T-helper 1 cell treated with Interleukin-12 subunit alpha and Interleukin-12 subunit beta and Interleukin-4 antibody, amounts not matched to agents 30 μg/mL and 1 μg/mL, for 36 hours (primary cell): ENCODE measurements at regions not wholly inside any gene's neighbourhood (a gene's known extent, or its start where the extent isn't known, plus 50 kb on each side); places are given as distances from the start of the nearest gene placed in this dataset.
"Not testable (repeated sequence)": the region's sequence is repeated elsewhere in the genome, so short reads cannot be mapped to it uniquely, and the experiment has no call there.

Source experiments
- H3K27ac Mint-ChIP-seq: one replicate; pipeline ENCODE4 v1.8.0; 2021; ENCODE audit warnings: mild to moderate bottlenecking, mixed read lengths
- H3K27me3 Mint-ChIP-seq: one replicate; pipeline ENCODE4 v1.8.0; 2021; ENCODE audit warnings: low read depth, mixed read lengths
- H3K36me3 Mint-ChIP-seq: one replicate; pipeline ENCODE4 v1.8.0; 2021; ENCODE audit warnings: low read depth, mixed read lengths
- H3K4me1 Mint-ChIP-seq: one replicate; pipeline ENCODE4 v1.8.0; 2021; ENCODE audit warnings: low read depth, mixed read lengths
- H3K4me3 Mint-ChIP-seq: one replicate; pipeline ENCODE4 v1.8.0; 2021; ENCODE audit warnings: mild to moderate bottlenecking, moderate library complexity, mixed read lengths
- H3K9me3 Mint-ChIP-seq: one replicate; pipeline ENCODE4 v1.8.0; 2021; ENCODE audit warnings: mixed read lengths

DNA sequence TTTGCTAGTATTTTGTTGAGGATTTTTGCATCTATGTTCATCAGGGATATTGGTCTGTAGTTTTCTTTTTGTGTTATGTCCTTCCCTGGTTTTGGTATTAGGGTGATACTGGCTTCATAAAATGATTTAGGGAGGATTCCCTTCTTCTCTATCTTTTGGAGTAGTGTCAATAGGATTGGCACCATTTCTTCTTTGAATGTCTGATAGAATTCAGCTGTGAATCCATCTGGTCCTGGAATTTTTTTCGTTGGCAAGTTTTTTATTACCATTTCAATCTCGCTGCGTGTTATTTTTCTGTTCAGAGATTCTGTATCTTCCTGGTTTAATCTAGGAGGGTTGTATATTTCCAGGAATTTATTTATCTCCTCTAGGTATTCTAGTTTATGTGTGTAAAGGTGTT, 234.3 kb downstream of the OXSM start:
- not testable (repeated sequence) for H3K4me1 Mint-ChIP-seq, H3K27me3 Mint-ChIP-seq, H3K36me3 Mint-ChIP-seq, H3K4me3 Mint-ChIP-seq, H3K27ac Mint-ChIP-seq
- peaks cover 23% of the 10 kb centered on the region for H3K9me3 Mint-ChIP-seq

- Mint-ChIP-seq H3K36me3 (no peaks in the 10 kb centered on the region), H3K27me3 (no peaks in the 10 kb centered on the region), H3K4me1 (no peaks in the 10 kb centered on the region), H3K27ac (no peak overlapping the region), H3K4me3 (no peak overlapping the region), H3K9me3 (peaks cover 13% of the 10 kb centered on the region)
Observed at GRCh38 chr3:26029321-26029720, 239.4 kb downstream of the OXSM start.

GRCh38 chr3:26042126-26042525, 252.2 kb downstream of the OXSM start:
- not testable (repeated sequence) for H3K36me3 Mint-ChIP-seq, H3K4me1 Mint-ChIP-seq, H3K4me3 Mint-ChIP-seq, H3K27me3 Mint-ChIP-seq, H3K27ac Mint-ChIP-seq
- peaks cover 20% of the 10 kb centered on the region for H3K9me3 Mint-ChIP-seq

GRCh38 chr3:26049951-26050350, 260.1 kb downstream of the OXSM start:
- peaks cover 2% of the 10 kb centered on the region for H3K9me3 Mint-ChIP-seq
- no peak overlapping the region for H3K4me3 Mint-ChIP-seq
- H3K36me3 Mint-ChIP-seq = no peaks in the 10 kb centered on the region
- no peaks in the 10 kb centered on the region for H3K4me1 Mint-ChIP-seq
- H3K27me3 Mint-ChIP-seq = no peaks in the 10 kb centered on the region
- no peak overlapping the region for H3K27ac Mint-ChIP-seq

DNA sequence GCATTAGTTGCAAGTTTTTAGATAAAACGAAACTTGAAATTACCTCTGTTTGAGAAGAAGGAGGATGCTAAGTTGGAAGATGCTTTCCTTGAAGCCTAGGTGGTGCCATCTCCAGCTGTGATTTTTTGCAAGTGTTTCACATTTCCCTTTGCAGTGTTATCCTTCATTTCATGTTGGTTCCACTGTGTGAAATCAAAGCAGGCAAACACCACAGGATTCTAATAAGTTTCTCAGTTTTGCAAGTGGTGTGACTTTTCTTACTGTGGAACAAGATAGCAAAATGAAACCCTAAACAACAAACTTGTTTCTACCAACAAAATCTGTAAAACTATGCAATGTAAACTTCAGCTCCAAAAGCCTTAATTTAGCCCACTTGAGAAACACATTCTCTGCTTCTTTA, 260.9 kb downstream of the OXSM start:
- Mint-ChIP-seq H3K36me3 (no peaks in the 10 kb centered on the region), H3K4me1 (no peaks in the 10 kb centered on the region), H3K27ac (no peak overlapping the region), H3K9me3 (no peaks in the 10 kb centered on the region), H3K27me3 (no peaks in the 10 kb centered on the region), H3K4me3 (no peak overlapping the region)

GRCh38 chr3:26058901-26059321, 269.0 kb downstream of the OXSM start:
- H3K27ac Mint-ChIP-seq = no peak overlapping the region
- H3K9me3 Mint-ChIP-seq = no peaks in the 10 kb centered on the region
- no peaks in the 10 kb centered on the region for H3K4me1 Mint-ChIP-seq
- no peak overlapping the region for H3K4me3 Mint-ChIP-seq
- H3K27me3 Mint-ChIP-seq = no peaks in the 10 kb centered on the region
- H3K36me3 Mint-ChIP-seq = no peaks in the 10 kb centered on the region

DNA sequence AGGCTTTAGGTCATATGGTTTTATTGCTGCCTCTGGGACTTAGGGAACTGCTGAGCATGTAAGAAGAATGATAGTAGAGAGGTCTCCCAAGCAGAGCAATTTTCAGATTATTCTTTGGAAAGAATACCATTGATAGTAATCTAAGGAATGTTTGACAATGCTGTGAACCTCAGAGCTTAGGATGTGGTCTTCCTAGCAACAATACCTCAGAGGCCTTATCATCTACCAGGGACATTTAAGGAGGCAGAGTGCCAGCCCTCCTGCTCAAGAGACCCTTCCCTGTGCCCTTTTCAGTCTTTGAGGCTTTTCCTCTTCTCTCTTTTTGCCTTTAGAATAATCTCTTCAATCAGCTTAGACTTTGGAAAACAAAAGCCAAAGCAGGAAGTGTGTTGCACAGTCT, 272.1 kb downstream of the OXSM start:
- no peaks in the 10 kb centered on the region for H3K4me1 Mint-ChIP-seq
- H3K27me3 Mint-ChIP-seq = no peaks in the 10 kb centered on the region
- H3K9me3 Mint-ChIP-seq = no peaks in the 10 kb centered on the region
- no peak overlapping the region for H3K27ac Mint-ChIP-seq
- no peak overlapping the region for H3K4me3 Mint-ChIP-seq
- no peaks in the 10 kb centered on the region for H3K36me3 Mint-ChIP-seq

DNA sequence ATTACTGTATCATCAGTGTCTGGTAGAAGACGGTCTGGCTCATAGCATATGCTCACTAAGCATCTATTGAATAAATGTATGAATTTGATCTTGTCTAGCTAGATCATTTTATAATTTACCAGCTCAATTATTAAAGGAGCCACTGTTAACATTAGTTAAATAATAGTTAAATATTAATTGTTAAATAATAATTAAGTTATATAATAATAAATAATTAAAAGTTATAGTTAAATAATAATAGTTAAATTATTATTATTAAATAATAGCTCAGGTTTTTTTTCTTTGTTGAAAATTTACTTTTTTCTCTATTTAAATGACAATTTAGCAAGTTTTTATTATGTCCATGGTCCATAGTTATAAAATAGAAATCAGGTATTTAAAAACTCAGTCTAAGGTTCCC, 274.4 kb downstream of the OXSM start:
- H3K27ac Mint-ChIP-seq = no peak overlapping the region
- H3K4me1 Mint-ChIP-seq = no peaks in the 10 kb centered on the region
- no peak overlapping the region for H3K4me3 Mint-ChIP-seq
- no peaks in the 10 kb centered on the region for H3K9me3 Mint-ChIP-seq
- no peaks in the 10 kb centered on the region for H3K27me3 Mint-ChIP-seq
- no peaks in the 10 kb centered on the region for H3K36me3 Mint-ChIP-seq

- Mint-ChIP-seq H3K27me3 (no peaks in the 10 kb centered on the region), H3K4me1 (no peaks in the 10 kb centered on the region), H3K27ac (no peak overlapping the region), H3K4me3 (no peak overlapping the region), H3K36me3 (no peaks in the 10 kb centered on the region), H3K9me3 (no peaks in the 10 kb centered on the region)
Observed at GRCh38 chr3:26068890-26069289, 279.0 kb downstream of the OXSM start.

DNA sequence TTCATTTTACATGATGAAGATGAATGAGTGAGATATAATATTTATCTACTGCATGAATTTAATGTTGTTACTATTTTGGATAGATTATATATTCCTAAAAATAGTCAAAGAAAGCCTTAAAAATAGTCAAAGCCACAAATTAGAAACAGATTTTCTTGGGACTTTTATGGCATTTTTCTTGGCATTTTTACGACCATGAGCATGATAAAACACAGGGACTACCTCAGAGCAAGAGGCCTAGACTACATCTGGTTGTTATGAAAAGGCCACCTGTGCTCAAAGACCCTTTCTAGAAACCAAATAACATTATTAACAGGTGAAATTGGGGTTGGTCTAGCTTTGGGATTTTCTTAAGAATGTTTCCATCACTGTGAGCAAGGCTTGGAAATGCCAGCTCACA, 281.0 kb downstream of the OXSM start:
- Mint-ChIP-seq H3K36me3 (no peaks in the 10 kb centered on the region), H3K4me1 (no peaks in the 10 kb centered on the region), H3K27me3 (no peaks in the 10 kb centered on the region), H3K27ac (no peak overlapping the region), H3K9me3 (no peaks in the 10 kb centered on the region), H3K4me3 (no peak overlapping the region)

- Mint-ChIP-seq H3K36me3 (no peaks in the 10 kb centered on the region), H3K4me3 (no peak overlapping the region), H3K9me3 (no peaks in the 10 kb centered on the region), H3K4me1 (no peaks in the 10 kb centered on the region), H3K27ac (no peak overlapping the region), H3K27me3 (no peaks in the 10 kb centered on the region)
Observed at GRCh38 chr3:26074080-26074479, 284.2 kb downstream of the OXSM start.

DNA sequence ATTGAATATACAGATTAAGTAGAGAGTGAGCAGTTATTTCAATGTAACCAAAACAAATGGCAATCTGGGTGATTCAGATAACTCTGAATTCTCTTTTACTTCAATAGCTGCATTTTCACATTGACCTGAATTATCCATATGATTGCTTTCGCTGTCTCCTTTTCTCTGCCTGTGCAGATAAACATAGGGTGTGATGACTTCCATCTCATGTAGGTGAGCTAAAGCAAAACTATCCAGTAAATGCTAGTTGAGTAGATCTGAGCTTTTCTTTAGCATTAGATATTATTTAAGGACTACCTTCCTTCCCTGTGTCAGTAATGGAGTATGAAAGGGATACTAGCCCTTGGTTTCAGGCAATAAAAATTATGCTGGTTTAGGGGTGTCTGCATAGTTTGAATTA, 288.6 kb downstream of the OXSM start:
- H3K27me3 Mint-ChIP-seq = no peaks in the 10 kb centered on the region

DNA sequence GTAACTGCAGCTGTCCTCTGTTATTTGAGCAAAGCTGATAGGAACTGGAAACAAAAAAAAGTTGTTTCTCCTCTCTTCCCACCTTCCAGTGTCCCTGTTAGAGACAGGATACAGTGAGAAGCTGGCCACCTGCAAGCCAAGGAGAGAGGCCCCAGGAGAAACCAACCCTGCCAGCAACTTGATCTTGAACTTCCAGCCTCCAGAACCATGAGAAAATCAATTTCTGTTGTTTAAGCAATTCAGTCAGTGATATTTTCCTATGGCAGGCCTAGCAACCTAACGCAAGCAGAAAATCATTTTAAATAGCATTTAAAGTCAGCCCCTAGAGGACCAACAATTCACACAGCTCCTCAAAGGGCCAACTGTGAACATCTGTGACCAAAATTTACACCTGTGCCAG, 291.3 kb downstream of the OXSM start:
- H3K4me3 Mint-ChIP-seq = no peak overlapping the region
- H3K27ac Mint-ChIP-seq = no peak overlapping the region
- no peaks in the 10 kb centered on the region for H3K4me1 Mint-ChIP-seq
- H3K27me3 Mint-ChIP-seq = no peaks in the 10 kb centered on the region
- peaks cover under 1% of the 10 kb centered on the region for H3K9me3 Mint-ChIP-seq
- H3K36me3 Mint-ChIP-seq = no peaks in the 10 kb centered on the region

More for the DNA sequence above, 288.6 kb downstream of the OXSM start:
- no peak overlapping the region for H3K4me3 Mint-ChIP-seq
- H3K4me1 Mint-ChIP-seq = no peaks in the 10 kb centered on the region
- H3K27ac Mint-ChIP-seq = no peak overlapping the region
- no peaks in the 10 kb centered on the region for H3K9me3 Mint-ChIP-seq
- no peaks in the 10 kb centered on the region for H3K36me3 Mint-ChIP-seq

DNA sequence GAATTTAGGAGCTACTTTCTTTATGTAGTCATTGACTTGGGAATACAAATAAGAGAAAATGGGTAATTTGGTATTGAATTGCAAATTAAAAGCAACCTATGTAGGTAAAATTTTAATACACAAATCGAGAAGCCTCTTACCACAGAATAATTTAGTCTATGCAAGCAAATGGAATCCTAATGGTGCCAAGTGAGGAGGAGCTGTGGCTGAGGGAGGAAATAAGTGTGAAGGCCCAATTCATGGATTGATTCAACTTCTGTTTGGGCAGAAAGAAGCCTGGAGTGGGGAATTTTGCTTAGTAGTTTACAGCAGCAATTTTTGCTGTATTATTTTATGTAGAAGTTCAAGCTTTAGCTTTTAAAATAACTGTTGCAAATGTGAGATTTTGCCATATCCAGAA, 291.9 kb downstream of the OXSM start:
- H3K4me1 Mint-ChIP-seq = no peaks in the 10 kb centered on the region
- peaks cover 7% of the 10 kb centered on the region for H3K9me3 Mint-ChIP-seq
- no peaks in the 10 kb centered on the region for H3K27me3 Mint-ChIP-seq
- H3K27ac Mint-ChIP-seq = no peak overlapping the region
- H3K4me3 Mint-ChIP-seq = no peak overlapping the region
- no peaks in the 10 kb centered on the region for H3K36me3 Mint-ChIP-seq

- no peaks in the 10 kb centered on the region for H3K36me3 Mint-ChIP-seq
- H3K4me3 Mint-ChIP-seq = no peak overlapping the region
- H3K27me3 Mint-ChIP-seq = no peaks in the 10 kb centered on the region
- no peak overlapping the region for H3K27ac Mint-ChIP-seq
- peaks cover 16% of the 10 kb centered on the region for H3K9me3 Mint-ChIP-seq
- no peaks in the 10 kb centered on the region for H3K4me1 Mint-ChIP-seq
Observed at GRCh38 chr3:26082911-26083310, 293.0 kb downstream of the OXSM start.

GRCh38 chr3:26084629-26085028, 294.7 kb downstream of the OXSM start:
- Mint-ChIP-seq H3K9me3 (peaks cover 27% of the 10 kb centered on the region), H3K36me3 (no peaks in the 10 kb centered on the region), H3K4me3 (no peak overlapping the region), H3K27me3 (no peaks in the 10 kb centered on the region), H3K4me1 (no peaks in the 10 kb centered on the region), H3K27ac (no peak overlapping the region)
